ENCODE measurements at regions not wholly inside any gene's neighbourhood (a gene's known extent, or its start where the extent isn't known, plus 50 kb on each side); places are given as distances from the start of the nearest gene placed in this dataset.

- Histone ChIP-seq H3K36me3 (ENCODE audit: control insufficient read depth in 2 of 2, extremely low read depth in 1 of 2, insufficient read depth in 2 of 2, low read length in 2 of 2) (no peaks in the 10 kb centered on the region), H3K9ac (ENCODE audit: control insufficient read depth, extremely low read depth, insufficient read depth, low read length) (no peak overlapping the region), H3K4me3 (ENCODE audit: control insufficient read depth in 2 of 3, extremely low read depth in 1 of 3, insufficient read depth in 2 of 3, low read depth in 1 of 3, low read length in 3 of 3) (no peak overlapping the region), H3K4me2 (ENCODE audit: control insufficient read depth, extremely low read depth, insufficient read depth, low read depth, low read length) (no peak overlapping the region), H3K27me3 (ENCODE audit: control insufficient read depth, extremely low read depth, insufficient read depth, low read length) (no peaks in the 10 kb centered on the region), H3K9me1 (ENCODE audit: control insufficient read depth, extremely low read depth, insufficient read depth, low read length) (no peaks in the 10 kb centered on the region), H3K4me1 (ENCODE audit: control insufficient read depth, extremely low read depth, insufficient read depth, low read length) (no peaks in the 10 kb centered on the region), H3K9me3 (ENCODE audit: control insufficient read depth, low read depth, low read length) (no peaks in the 10 kb centered on the region), H3K79me2 (ENCODE audit: control insufficient read depth, insufficient read depth, low read length) (no peaks in the 10 kb centered on the region), H4K20me1 (ENCODE audit: control insufficient read depth, extremely low read depth, insufficient read depth, low read length) (no peaks in the 10 kb centered on the region), H2AFZ (ENCODE audit: control insufficient read depth, low read length) (no peak overlapping the region), H3K27ac (ENCODE audit: control insufficient read depth, insufficient read depth, low read length) (no peak overlapping the region)
- DNase-seq (ENCODE audit: low read depth, low spot score) (no peak), FAIRE-seq (no peak)
- dilution Hi-C loops (cut with MboI; ENCODE audit: extremely low pct_ligation_motif_present, low sequenced_read_pairs): no loop called here
- TF ChIP-seq CTCF (optimal IDR thresholded peaks at IDR 0.05 in 1 of 3, IDR thresholded peaks at IDR 0.05 in 1 of 3, conservative IDR thresholded peaks at IDR 0.05 in 1 of 3; ENCODE audit: extremely low read depth in 1 of 3, insufficient read depth in 2 of 3, low read length in 3 of 3) (no peak), EZH2 (IDR thresholded peaks at IDR 0.05; ENCODE audit: low read length) (no peak)
Observed at GRCh38 chrX:99613041-99613440, 797.0 kb downstream of the PCDH19 start.

- dilution Hi-C loops (cut with MboI; ENCODE audit: extremely low pct_ligation_motif_present, low sequenced_read_pairs): no loop called here
Observed at GRCh38 chrX:99603091-99603814, 806.8 kb downstream of the PCDH19 start.

DNA sequence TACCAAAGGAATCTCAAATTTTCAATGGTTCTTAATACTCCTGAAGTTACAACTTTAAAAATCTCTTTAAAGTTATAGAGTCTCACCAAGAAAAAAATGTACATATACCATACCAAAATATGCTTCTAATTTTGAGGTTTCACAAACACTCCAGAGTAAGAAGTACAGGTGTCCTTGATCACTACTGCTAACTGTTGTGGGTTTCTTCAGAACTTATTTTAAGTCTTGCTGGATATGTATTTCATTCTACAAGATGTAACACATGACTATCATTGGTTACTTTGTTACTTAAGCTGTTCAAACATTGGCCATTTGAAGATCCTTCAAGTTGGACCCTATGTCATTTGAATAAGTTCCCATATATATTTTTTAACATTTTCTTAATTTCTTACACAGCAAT, 808.0 kb downstream of the PCDH19 start:
- no peaks in the 10 kb centered on the region for H3K4me1 ChIP-seq (ENCODE audit: control insufficient read depth, extremely low read depth, insufficient read depth, low read length)
- H2AFZ ChIP-seq (ENCODE audit: control insufficient read depth, low read length): no peak overlapping the region
- H3K27me3 ChIP-seq (ENCODE audit: control insufficient read depth, extremely low read depth, insufficient read depth, low read length): no peaks in the 10 kb centered on the region
- TF ChIP-seq CTCF (optimal IDR thresholded peaks at IDR 0.05 in 1 of 3, IDR thresholded peaks at IDR 0.05 in 1 of 3, conservative IDR thresholded peaks at IDR 0.05 in 1 of 3; ENCODE audit: extremely low read depth in 1 of 3, insufficient read depth in 2 of 3, low read length in 3 of 3): no peak
- TF ChIP-seq EZH2 (IDR thresholded peaks at IDR 0.05; ENCODE audit: low read length): no peak
- dilution Hi-C loops (cut with MboI; ENCODE audit: extremely low pct_ligation_motif_present, low sequenced_read_pairs): no loop called here
- no peak overlapping the region for H3K9ac ChIP-seq (ENCODE audit: control insufficient read depth, extremely low read depth, insufficient read depth, low read length)
- H3K27ac ChIP-seq (ENCODE audit: control insufficient read depth, insufficient read depth, low read length): no peak overlapping the region
- no peak overlapping the region for H3K4me2 ChIP-seq (ENCODE audit: control insufficient read depth, extremely low read depth, insufficient read depth, low read depth, low read length)
- no peak for FAIRE-seq
- H3K79me2 ChIP-seq (ENCODE audit: control insufficient read depth, insufficient read depth, low read length): no peaks in the 10 kb centered on the region
- no peaks in the 10 kb centered on the region for H3K9me1 ChIP-seq (ENCODE audit: control insufficient read depth, extremely low read depth, insufficient read depth, low read length)
- no peak overlapping the region for H3K4me3 ChIP-seq (ENCODE audit: control insufficient read depth in 2 of 3, extremely low read depth in 1 of 3, insufficient read depth in 2 of 3, low read depth in 1 of 3, low read length in 3 of 3)
- no peak for DNase-seq (ENCODE audit: low read depth, low spot score)
- no peaks in the 10 kb centered on the region for H3K9me3 ChIP-seq (ENCODE audit: control insufficient read depth, low read depth, low read length)
- H4K20me1 ChIP-seq (ENCODE audit: control insufficient read depth, extremely low read depth, insufficient read depth, low read length): no peaks in the 10 kb centered on the region
- no peaks in the 10 kb centered on the region for H3K36me3 ChIP-seq (ENCODE audit: control insufficient read depth in 2 of 2, extremely low read depth in 1 of 2, insufficient read depth in 2 of 2, low read length in 2 of 2)

More at GRCh38 chrX:99603091-99603814, 806.8 kb downstream of the PCDH19 start:
- no peaks in the 10 kb centered on the region for H4K20me1 ChIP-seq (ENCODE audit: control insufficient read depth, extremely low read depth, insufficient read depth, low read length)
- FAIRE-seq: no peak
- no peaks in the 10 kb centered on the region for H3K4me1 ChIP-seq (ENCODE audit: control insufficient read depth, extremely low read depth, insufficient read depth, low read length)
- H3K27ac ChIP-seq (ENCODE audit: control insufficient read depth, insufficient read depth, low read length): no peak overlapping the region
- no peaks in the 10 kb centered on the region for H3K27me3 ChIP-seq (ENCODE audit: control insufficient read depth, extremely low read depth, insufficient read depth, low read length)
- DNase-seq (ENCODE audit: low read depth, low spot score): no peak
- H3K9me3 ChIP-seq (ENCODE audit: control insufficient read depth, low read depth, low read length): no peaks in the 10 kb centered on the region
- no peak overlapping the region for H3K4me2 ChIP-seq (ENCODE audit: control insufficient read depth, extremely low read depth, insufficient read depth, low read depth, low read length)
- no peak overlapping the region for H3K4me3 ChIP-seq (ENCODE audit: control insufficient read depth in 2 of 3, extremely low read depth in 1 of 3, insufficient read depth in 2 of 3, low read depth in 1 of 3, low read length in 3 of 3)
- H3K79me2 ChIP-seq (ENCODE audit: control insufficient read depth, insufficient read depth, low read length): no peaks in the 10 kb centered on the region
- H3K9me1 ChIP-seq (ENCODE audit: control insufficient read depth, extremely low read depth, insufficient read depth, low read length): no peaks in the 10 kb centered on the region
- no peak overlapping the region for H3K9ac ChIP-seq (ENCODE audit: control insufficient read depth, extremely low read depth, insufficient read depth, low read length)
- H2AFZ ChIP-seq (ENCODE audit: control insufficient read depth, low read length): no peak overlapping the region
- TF ChIP-seq EZH2 (IDR thresholded peaks at IDR 0.05; ENCODE audit: low read length): no peak
- H3K36me3 ChIP-seq (ENCODE audit: control insufficient read depth in 2 of 2, extremely low read depth in 1 of 2, insufficient read depth in 2 of 2, low read length in 2 of 2): no peaks in the 10 kb centered on the region

Measured in keratinocyte (primary cell).